ENCODE measurements at regions not wholly inside any gene's neighbourhood (a gene's known extent, or its start where the extent isn't known, plus 50 kb on each side); places are given as distances from the start of the nearest gene placed in this dataset.

- no peaks in the 10 kb centered on the region for H3K79me1 ChIP-seq (ENCODE audit: low read depth, low read length)
- no peaks in the 10 kb centered on the region for H4K20me1 ChIP-seq (replicated peaks in 1 of 2; ENCODE audit: control insufficient read depth in 1 of 2, insufficient read depth in 2 of 2, low read length in 2 of 2)
- peak; percentile 9; the same call in 1 of the 2 replicates for TF ChIP-seq NRF1 (IDR thresholded peaks at IDR 0.05; ENCODE audit: low read depth, low read length)
- TF ChIP-seq, protein P1, sequence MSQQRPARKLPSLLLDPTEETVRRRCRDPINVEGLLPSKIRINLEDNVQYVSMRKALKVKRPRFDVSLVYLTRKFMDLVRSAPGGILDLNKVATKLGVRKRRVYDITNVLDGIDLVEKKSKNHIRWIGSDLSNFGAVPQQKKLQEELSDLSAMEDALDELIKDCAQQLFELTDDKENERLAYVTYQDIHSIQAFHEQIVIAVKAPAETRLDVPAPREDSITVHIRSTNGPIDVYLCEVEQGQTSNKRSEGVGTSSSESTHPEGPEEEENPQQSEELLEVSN (IDR thresholded peaks at IDR 0.05), result peak; percentile 82
- no peak for TF ChIP-seq GTF2F1 (IDR thresholded peaks at IDR 0.05; ENCODE audit: borderline replicate concordance, low read depth, low read length)
- no peaks in the 10 kb centered on the region for H3K27me3 ChIP-seq (replicated peaks in 1 of 4; ENCODE audit: control insufficient read depth in 3 of 4, extremely low read depth in 1 of 4, insufficient read depth in 3 of 4, low read length in 3 of 4)
- H2BK12ac ChIP-seq (ENCODE audit: low read depth, low read length), result no peak overlapping the region
- H3K9ac ChIP-seq (replicated peaks in 1 of 4; ENCODE audit: extremely low read depth in 1 of 4, low read depth in 3 of 4, low read length in 3 of 4), result no peak overlapping the region
- no peak overlapping the region for H4K5ac ChIP-seq (ENCODE audit: insufficient read length, low read depth, low read length)
- no peak overlapping the region for H2AK5ac ChIP-seq (ENCODE audit: low read depth, low read length)
- no peak overlapping the region for H2BK15ac ChIP-seq (ENCODE audit: low read length)
- no peak overlapping the region for H2BK120ac ChIP-seq (replicated peaks; ENCODE audit: low read depth, low read length)
- CTCF ChIA-PET (ENCODE audit: partially characterized antibody), result interaction anchor here (0.6 kb wide), 1 partner anchor 74 kb away, joined by 3 read pairs; no protein-coding TSS in a partner anchor
- POLR2A ChIA-PET (ENCODE audit: partially characterized antibody), result no interaction called here
- no peak overlapping the region for H3K18ac ChIP-seq (ENCODE audit: extremely low read depth, low read length)
- peak overlapping the region; percentile 35; the same call in 1 of the 2 replicates for H4K8ac ChIP-seq (ENCODE audit: extremely low read depth, insufficient read depth, low read length)
- H4K91ac ChIP-seq (replicated peaks; ENCODE audit: insufficient read length, low read length), result no peak overlapping the region
- FAIRE-seq (no peak), DNase-seq (ENCODE audit: low read depth in 1 of 2, low spot score in 2 of 2) (peak in 1 of 2 experiments; percentile 3)
- no peak overlapping the region for H3K4ac ChIP-seq (replicated peaks; ENCODE audit: insufficient read length, low read depth, low read length)
- no peak overlapping the region for H3K56ac ChIP-seq (replicated peaks; ENCODE audit: insufficient read length, low read depth, low read length)
- no peak overlapping the region for H2AFZ ChIP-seq (ENCODE audit: low read length)
- H3K9me3 ChIP-seq (ENCODE audit: insufficient read depth in 2 of 2, low read depth in 1 of 2, low read length in 1 of 2), result peaks cover 8 to 18% of the 10 kb centered on the region in 2 experiments; a peak in 3 of 4 replicates
- 94% methylated on average over 24 of the region's 68 CpGs; no CpG with 5 or more reads in 1 of the 2 experiments for WGBS, 2 experiments (ENCODE audit: extremely low coverage in 1 of 2, insufficient coverage in 1 of 2, insufficient read length in 1 of 2, insufficient replicate concordance in 2 of 2, low coverage in 1 of 2, low lambda C conversion rate in 2 of 2, missing lambda C conversion rate in 1 of 2)
- no peak overlapping the region for H3K14ac ChIP-seq (ENCODE audit: insufficient read length)
- H2BK5ac ChIP-seq (ENCODE audit: low read depth, low read length), result no peak overlapping the region
- H3K27ac ChIP-seq (ENCODE audit: low read depth, low read length), result no peak overlapping the region
- no peaks in the 10 kb centered on the region; a peak in 1 of 7 replicates for H3K4me1 ChIP-seq (replicated peaks in 1 of 4; ENCODE audit: control insufficient read depth in 3 of 4, insufficient read depth in 4 of 4, low read length in 3 of 4)
- H3K4me2 ChIP-seq (ENCODE audit: insufficient read depth in 1 of 2, low read depth in 2 of 2, low read length in 2 of 2), result no peak overlapping the region
- H3K4me3 ChIP-seq (ENCODE audit: extremely low read depth in 1 of 4, insufficient read depth in 2 of 4, low read depth in 3 of 4, low read length in 4 of 4), result no peak overlapping the region
- no peaks in the 10 kb centered on the region for H3K36me3 ChIP-seq (ENCODE audit: control insufficient read depth in 2 of 4, insufficient read depth in 4 of 4, low read length in 3 of 4)
- no peak overlapping the region for H2BK20ac ChIP-seq (ENCODE audit: low read length)
- H3K23me2 ChIP-seq (ENCODE audit: low read depth, low read length), result no peaks in the 10 kb centered on the region
- H3K79me2 ChIP-seq (ENCODE audit: control insufficient read depth in 1 of 2, insufficient read depth in 2 of 2, low read length in 2 of 2), result no peaks in the 10 kb centered on the region
- no peak overlapping the region for H3K23ac ChIP-seq (ENCODE audit: insufficient read length)
Observed at GRCh38 chr12:125861299-125862281, 796.4 kb downstream of the AACS start.
